Keratinocyte (primary cell): ENCODE measurements at regions not wholly inside any gene's neighbourhood (a gene's known extent, or its start where the extent isn't known, plus 50 kb on each side); places are given as distances from the start of the nearest gene placed in this dataset.

Experiments used
- DNase-seq: peaks from one replicate; pipeline ENCODE4 v3.0.0-alpha.2; 2011; ENCODE audit warnings: low read depth, missing footprints, low spot score
- FAIRE-seq: peaks from 2 replicates; lab custom pipeline; 2011; peaks lifted over from hg19 to GRCh38; lab: Jason Lieb, UNC
- H2AFZ ChIP-seq: 2 replicates; pipeline ENCODE4 v1.6.0; 2012; ENCODE audit warnings: low read length, control low read depth, inconsistent platforms; ENCODE audit not compliant: control insufficient read depth
- H3K27ac ChIP-seq: 2 replicates; pipeline ENCODE4 v1.5.1; 2011; ENCODE audit warnings: low read length; ENCODE audit not compliant: control insufficient read depth, insufficient read depth
- H3K27me3 ChIP-seq: 3 replicates; pipeline ENCODE4 v1.6.0; 2011; ENCODE audit warnings: low read length; ENCODE audit not compliant: control insufficient read depth, insufficient read depth; ENCODE audit errors: extremely low read depth
- H3K36me3 ChIP-seq, 2 experiments: 2 replicates in 1 of 2; 3 replicates in 1 of 2; pipeline ENCODE4 v1.5.1; 2011; ENCODE audit warnings: low read length in 2 of 2, mild to moderate bottlenecking in 1 of 2; ENCODE audit not compliant: control insufficient read depth in 2 of 2, insufficient read depth in 2 of 2; ENCODE audit errors: extremely low read depth in 1 of 2
- H3K4me1 ChIP-seq: 3 replicates; pipeline ENCODE4 v1.5.1; 2011; ENCODE audit warnings: low read length; ENCODE audit not compliant: control insufficient read depth, insufficient read depth; ENCODE audit errors: extremely low read depth
- H3K4me2 ChIP-seq: 3 replicates; pipeline ENCODE4 v1.6.0; 2011; ENCODE audit warnings: low read depth, low read length; ENCODE audit not compliant: control insufficient read depth, insufficient read depth; ENCODE audit errors: extremely low read depth
- H3K4me3 ChIP-seq, 3 experiments: fragments of 200-600 bp in 1 of 3; sonication (generic) in 1 of 3; 2 replicates in 2 of 3; 3 replicates in 1 of 3; pipeline ENCODE4 v1.5.1; 2011 to 2016; ENCODE audit warnings: low read length in 3 of 3, mild to moderate bottlenecking in 3 of 3, control low read depth in 2 of 3, inconsistent platforms in 1 of 3, low read depth in 1 of 3, mixed read lengths in 1 of 3, mixed run types in 1 of 3, moderate library complexity in 1 of 3; ENCODE audit not compliant: control insufficient read depth in 2 of 3, insufficient read depth in 2 of 3; ENCODE audit errors: extremely low read depth in 1 of 3
- H3K79me2 ChIP-seq: 2 replicates; pipeline ENCODE4 v1.6.0; 2012; ENCODE audit warnings: low read length; ENCODE audit not compliant: control insufficient read depth, insufficient read depth
- H3K9ac ChIP-seq: 3 replicates; pipeline ENCODE4 v1.6.0; 2011; ENCODE audit warnings: low read length; ENCODE audit not compliant: control insufficient read depth, insufficient read depth; ENCODE audit errors: extremely low read depth
- H3K9me1 ChIP-seq: 3 replicates; pipeline ENCODE4 v1.6.0; 2011; ENCODE audit warnings: low read length; ENCODE audit not compliant: control insufficient read depth, insufficient read depth; ENCODE audit errors: extremely low read depth
- H3K9me3 ChIP-seq: 2 replicates; pipeline ENCODE4 v1.5.1; 2012; ENCODE audit warnings: low read depth, low read length; ENCODE audit not compliant: control insufficient read depth
- H4K20me1 ChIP-seq: 3 replicates; pipeline ENCODE4 v1.6.0; 2011; ENCODE audit warnings: low read length; ENCODE audit not compliant: control insufficient read depth, insufficient read depth; ENCODE audit errors: extremely low read depth
- EZH2 ChIP-seq: IDR thresholded peaks from one replicate; pipeline ENCODE4 v1.6.1; 2012; ENCODE audit warnings: inconsistent platforms, mild to moderate bottlenecking, low read length, moderate library complexity
- dilution Hi-C: fragments of 300-500 bp; cut with MboI; formaldehyde crosslinking; loops from one replicate; pipeline ENCODE4 v1.7.0; 2020; ENCODE audit warnings: low sequenced_read_pairs; ENCODE audit not compliant: extremely low pct_ligation_motif_present
- TF ChIP-seq, protein P1 (sequence below), 3 experiments: IDR thresholded peaks in 1 of 3; conservative IDR thresholded peaks in 1 of 3; optimal IDR thresholded peaks in 1 of 3; 2 replicates in 2 of 3; 3 replicates in 1 of 3; pipeline versions ENCODE3 to v1.5.1; 2011; ENCODE audit warnings: low read length in 3 of 3, mild to moderate bottlenecking in 3 of 3, moderate library complexity in 2 of 3, control low read depth in 1 of 3, inconsistent platforms in 1 of 3; ENCODE audit not compliant: insufficient read depth in 2 of 3; ENCODE audit errors: extremely low read depth in 1 of 3

DNA sequence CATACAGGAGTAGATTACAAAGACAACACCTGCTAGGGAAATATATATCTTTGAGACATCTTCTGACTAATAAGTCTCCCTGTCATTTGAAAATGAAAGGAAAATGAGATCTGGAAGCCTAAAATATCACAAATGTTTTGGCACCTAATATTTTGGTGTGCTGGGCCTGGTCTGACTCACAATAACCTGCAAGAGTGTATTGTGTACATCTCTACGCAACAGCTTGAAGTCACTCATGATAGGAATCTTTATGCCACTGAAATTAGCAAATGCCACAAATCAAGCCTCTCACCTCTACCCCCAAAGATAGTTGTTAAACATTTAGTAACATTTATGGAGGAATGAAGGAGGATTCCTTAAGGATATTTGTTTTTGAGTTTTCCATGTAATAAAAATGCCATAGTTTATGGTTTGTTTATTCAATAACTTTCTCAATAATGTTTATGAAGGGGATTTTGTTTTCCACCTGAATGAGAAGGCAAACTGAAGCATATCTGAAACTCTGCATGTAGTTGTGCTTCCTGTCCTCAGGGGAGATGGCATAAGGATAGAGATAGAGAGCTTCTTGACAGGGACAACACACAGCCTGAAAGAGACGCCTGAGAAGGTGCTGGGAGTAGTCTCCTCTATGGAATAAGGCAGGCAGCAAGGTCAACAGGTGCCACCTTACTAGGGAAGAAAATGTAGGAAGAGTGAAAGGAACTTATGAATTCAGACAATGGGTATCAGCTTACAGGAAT lies 197.4 kb downstream of the AHR start:
- no peaks in the 10 kb centered on the region for H3K9me3 ChIP-seq
- no peak overlapping the region for H3K9ac ChIP-seq
- no peaks in the 10 kb centered on the region for H3K9me1 ChIP-seq
- H3K4me2 ChIP-seq: no peak overlapping the region
- no peak for DNase-seq
- H2AFZ ChIP-seq: no peak overlapping the region
- H3K27ac ChIP-seq: no peak overlapping the region
- H3K27me3 ChIP-seq: no peaks in the 10 kb centered on the region
- H3K36me3 ChIP-seq: no peaks in the 10 kb centered on the region
- H3K79me2 ChIP-seq: no peaks in the 10 kb centered on the region
- no peak for FAIRE-seq
- dilution Hi-C loops: no loop called here
- no peak for TF ChIP-seq EZH2
- TF ChIP-seq, protein P1, sequence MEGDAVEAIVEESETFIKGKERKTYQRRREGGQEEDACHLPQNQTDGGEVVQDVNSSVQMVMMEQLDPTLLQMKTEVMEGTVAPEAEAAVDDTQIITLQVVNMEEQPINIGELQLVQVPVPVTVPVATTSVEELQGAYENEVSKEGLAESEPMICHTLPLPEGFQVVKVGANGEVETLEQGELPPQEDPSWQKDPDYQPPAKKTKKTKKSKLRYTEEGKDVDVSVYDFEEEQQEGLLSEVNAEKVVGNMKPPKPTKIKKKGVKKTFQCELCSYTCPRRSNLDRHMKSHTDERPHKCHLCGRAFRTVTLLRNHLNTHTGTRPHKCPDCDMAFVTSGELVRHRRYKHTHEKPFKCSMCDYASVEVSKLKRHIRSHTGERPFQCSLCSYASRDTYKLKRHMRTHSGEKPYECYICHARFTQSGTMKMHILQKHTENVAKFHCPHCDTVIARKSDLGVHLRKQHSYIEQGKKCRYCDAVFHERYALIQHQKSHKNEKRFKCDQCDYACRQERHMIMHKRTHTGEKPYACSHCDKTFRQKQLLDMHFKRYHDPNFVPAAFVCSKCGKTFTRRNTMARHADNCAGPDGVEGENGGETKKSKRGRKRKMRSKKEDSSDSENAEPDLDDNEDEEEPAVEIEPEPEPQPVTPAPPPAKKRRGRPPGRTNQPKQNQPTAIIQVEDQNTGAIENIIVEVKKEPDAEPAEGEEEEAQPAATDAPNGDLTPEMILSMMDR (optimal IDR thresholded peaks at IDR 0.05 in 1 of 3, IDR thresholded peaks at IDR 0.05 in 1 of 3, conservative IDR thresholded peaks at IDR 0.05 in 1 of 3; ENCODE audit: extremely low read depth in 1 of 3, insufficient read depth in 2 of 3, low read length in 3 of 3): no peak
- no peak overlapping the region for H3K4me3 ChIP-seq
- H4K20me1 ChIP-seq: no peaks in the 10 kb centered on the region
- H3K4me1 ChIP-seq: peaks cover 29% of the 10 kb centered on the region

DNA sequence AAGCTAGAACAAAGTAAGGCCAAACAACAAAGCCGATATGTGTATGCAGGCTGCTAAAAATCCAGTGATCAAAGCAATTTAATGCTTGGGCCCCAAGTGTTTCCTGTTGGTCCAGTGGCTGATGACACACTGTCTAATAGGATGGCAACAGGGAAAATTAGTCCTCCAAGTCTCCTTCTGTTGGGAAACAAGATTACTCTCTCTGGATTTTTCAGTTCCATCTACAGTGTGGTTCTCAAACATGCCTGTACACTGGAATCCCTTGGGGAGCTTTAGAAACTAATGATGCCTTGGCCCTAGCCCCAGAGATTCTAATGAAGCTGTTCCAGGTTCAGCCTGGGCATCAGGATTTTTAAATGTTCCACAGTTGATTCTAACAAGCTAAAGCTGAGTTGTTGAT lies 198.7 kb downstream of the AHR start:
- no peaks in the 10 kb centered on the region for H3K27me3 ChIP-seq
- no peaks in the 10 kb centered on the region for H3K9me1 ChIP-seq
- H3K4me2 ChIP-seq: peak overlapping the region; percentile 51
- H3K27ac ChIP-seq: no peak overlapping the region
- dilution Hi-C loops: no loop called here
- no peak overlapping the region for H3K9ac ChIP-seq
- no peaks in the 10 kb centered on the region for H3K9me3 ChIP-seq
- DNase-seq (no peak), FAIRE-seq (no peak)
- H4K20me1 ChIP-seq: no peaks in the 10 kb centered on the region
- H3K4me3 ChIP-seq: no peak overlapping the region
- peaks cover 27% of the 10 kb centered on the region for H3K4me1 ChIP-seq
- TF ChIP-seq, protein P1 (optimal IDR thresholded peaks at IDR 0.05 in 1 of 3, IDR thresholded peaks at IDR 0.05 in 1 of 3, conservative IDR thresholded peaks at IDR 0.05 in 1 of 3; ENCODE audit: extremely low read depth in 1 of 3, insufficient read depth in 2 of 3, low read length in 3 of 3): no peak
- TF ChIP-seq EZH2: no peak
- H3K79me2 ChIP-seq: no peaks in the 10 kb centered on the region
- no peak overlapping the region for H2AFZ ChIP-seq
- H3K36me3 ChIP-seq: no peaks in the 10 kb centered on the region
